ENCODE measurements at regions not wholly inside any gene's neighbourhood (a gene's known extent, or its start where the extent isn't known, plus 50 kb on each side); places are given as distances from the start of the nearest gene placed in this dataset.

DNA sequence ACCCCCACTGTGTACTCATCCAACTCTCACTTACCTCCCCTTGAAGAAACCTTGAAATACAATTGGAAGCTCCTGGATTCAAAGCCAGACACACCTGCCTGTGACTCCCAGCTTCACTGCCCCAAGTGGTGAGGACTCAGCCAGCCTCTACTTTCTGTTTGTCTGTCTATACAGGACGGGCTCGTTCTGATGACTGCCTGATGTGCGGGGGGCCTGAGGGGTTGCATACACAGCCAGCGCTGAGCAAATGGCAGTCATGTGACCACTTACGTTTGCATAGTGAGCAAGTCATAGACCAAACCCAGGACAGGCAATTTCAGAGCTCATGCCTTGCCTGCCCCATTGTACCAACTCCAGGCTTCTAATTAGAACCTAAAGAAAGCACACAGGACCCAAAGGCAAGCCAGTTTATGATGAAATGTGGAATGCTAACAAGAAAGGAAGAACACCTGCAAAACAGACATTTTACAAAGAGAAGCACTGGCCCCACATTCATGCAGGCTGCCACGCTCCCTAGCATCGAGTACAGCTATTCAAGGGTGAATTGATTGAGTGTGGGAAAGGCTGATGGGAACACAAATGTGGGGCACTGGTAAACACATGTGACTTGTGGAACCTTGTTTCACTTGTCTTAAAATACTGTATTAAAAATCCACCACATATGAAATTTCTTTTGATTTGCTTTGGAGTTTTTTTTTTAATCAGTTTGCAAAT lies 137.8 kb downstream of the LNPK start:
- no peak for TF ChIP-seq EP300 (IDR thresholded peaks at IDR 0.05)
- TF ChIP-seq, protein P1, sequence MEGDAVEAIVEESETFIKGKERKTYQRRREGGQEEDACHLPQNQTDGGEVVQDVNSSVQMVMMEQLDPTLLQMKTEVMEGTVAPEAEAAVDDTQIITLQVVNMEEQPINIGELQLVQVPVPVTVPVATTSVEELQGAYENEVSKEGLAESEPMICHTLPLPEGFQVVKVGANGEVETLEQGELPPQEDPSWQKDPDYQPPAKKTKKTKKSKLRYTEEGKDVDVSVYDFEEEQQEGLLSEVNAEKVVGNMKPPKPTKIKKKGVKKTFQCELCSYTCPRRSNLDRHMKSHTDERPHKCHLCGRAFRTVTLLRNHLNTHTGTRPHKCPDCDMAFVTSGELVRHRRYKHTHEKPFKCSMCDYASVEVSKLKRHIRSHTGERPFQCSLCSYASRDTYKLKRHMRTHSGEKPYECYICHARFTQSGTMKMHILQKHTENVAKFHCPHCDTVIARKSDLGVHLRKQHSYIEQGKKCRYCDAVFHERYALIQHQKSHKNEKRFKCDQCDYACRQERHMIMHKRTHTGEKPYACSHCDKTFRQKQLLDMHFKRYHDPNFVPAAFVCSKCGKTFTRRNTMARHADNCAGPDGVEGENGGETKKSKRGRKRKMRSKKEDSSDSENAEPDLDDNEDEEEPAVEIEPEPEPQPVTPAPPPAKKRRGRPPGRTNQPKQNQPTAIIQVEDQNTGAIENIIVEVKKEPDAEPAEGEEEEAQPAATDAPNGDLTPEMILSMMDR (IDR thresholded peaks at IDR 0.05) = no peak
- no peak for TF ChIP-seq POLR2A (IDR thresholded peaks at IDR 0.05)
- no peak for TF ChIP-seq POLR2AphosphoS5 (IDR thresholded peaks at IDR 0.05)
